ENCODE measurements at regions not wholly inside any gene's neighbourhood (a gene's known extent, or its start where the extent isn't known, plus 50 kb on each side); places are given as distances from the start of the nearest gene placed in this dataset.

GRCh38 chr7:25360451-25360850, 132.2 kb upstream of the NPVF start:
- ATAC-seq (no peak), DNase-seq (no peak)
- no peak overlapping the region for H3K4me3 ChIP-seq
- no peak overlapping the region for H3K27ac ChIP-seq
- no peaks in the 10 kb centered on the region for H3K36me3 ChIP-seq
- intact Hi-C loops (cut with DNase I), result no loop called here
- H3K4me1 ChIP-seq, result no peaks in the 10 kb centered on the region
- TF ChIP-seq CTCF (IDR thresholded peaks at IDR 0.05) (no peak), POLR2A (IDR thresholded peaks at IDR 0.05) (no peak)
- H3K9me3 ChIP-seq, result no peaks in the 10 kb centered on the region
- WGBS (ENCODE audit: insufficient coverage, low coverage, low lambda C conversion rate, missing lambda C conversion rate), result 33% methylated on average over 2 of the region's 2 CpGs
- H3K27me3 ChIP-seq, result no peaks in the 10 kb centered on the region

GRCh38 chr7:25361387-25361786, 133.1 kb upstream of the NPVF start:
- TF ChIP-seq CTCF (IDR thresholded peaks at IDR 0.05), result no peak
- no peak for TF ChIP-seq POLR2A (IDR thresholded peaks at IDR 0.05)
- DNase-seq, result no peak
- H3K9me3 ChIP-seq, result no peaks in the 10 kb centered on the region
- intact Hi-C loops (cut with DNase I), result no loop called here
- no peak overlapping the region for H3K4me3 ChIP-seq
- no peak for ATAC-seq
- no peaks in the 10 kb centered on the region for H3K27me3 ChIP-seq
- H3K4me1 ChIP-seq, result no peaks in the 10 kb centered on the region
- no peak overlapping the region for H3K27ac ChIP-seq
- 60% methylated on average over 5 of the region's 5 CpGs for WGBS (ENCODE audit: insufficient coverage, low coverage, low lambda C conversion rate, missing lambda C conversion rate)
- H3K36me3 ChIP-seq, result no peaks in the 10 kb centered on the region

- no peaks in the 10 kb centered on the region for H3K4me1 ChIP-seq
- no peak overlapping the region for H3K27ac ChIP-seq
- TF ChIP-seq POLR2A (IDR thresholded peaks at IDR 0.05) (no peak), CTCF (IDR thresholded peaks at IDR 0.05) (no peak)
- no peak overlapping the region for H3K4me3 ChIP-seq
- intact Hi-C loops (cut with DNase I), result no loop called here
- DNase-seq (no peak), ATAC-seq (peak in 2 of 4 donors; percentile 30 to 56)
- no peaks in the 10 kb centered on the region for H3K36me3 ChIP-seq
- no peaks in the 10 kb centered on the region for H3K27me3 ChIP-seq
- WGBS (ENCODE audit: insufficient coverage, low coverage, low lambda C conversion rate, missing lambda C conversion rate), result 15% methylated on average over 1 of the region's 1 CpG
- no peaks in the 10 kb centered on the region for H3K9me3 ChIP-seq
Measured at GRCh38 chr7:25361863-25362262, 133.6 kb upstream of the NPVF start.

- intact Hi-C loops (cut with DNase I), result no loop called here
- no peak overlapping the region for H3K27ac ChIP-seq
Measured at GRCh38 chr7:25368599-25369201, 140.4 kb upstream of the NPVF start.

More at GRCh38 chr7:25368599-25369201, 140.4 kb upstream of the NPVF start:
- no peaks in the 10 kb centered on the region for H3K9me3 ChIP-seq
- H3K36me3 ChIP-seq, result no peaks in the 10 kb centered on the region
- H3K4me3 ChIP-seq, result no peak overlapping the region
- WGBS (ENCODE audit: insufficient coverage, low coverage, low lambda C conversion rate, missing lambda C conversion rate), result 66% methylated on average over 5 of the region's 5 CpGs
- H3K27me3 ChIP-seq, result no peaks in the 10 kb centered on the region
- TF ChIP-seq POLR2A (IDR thresholded peaks at IDR 0.05) (no peak), CTCF (IDR thresholded peaks at IDR 0.05) (no peak)
- DNase-seq (no peak), ATAC-seq (no peak)
- no peaks in the 10 kb centered on the region for H3K4me1 ChIP-seq
